ENCODE measurements at regions not wholly inside any gene's neighbourhood (a gene's known extent, or its start where the extent isn't known, plus 50 kb on each side); places are given as distances from the start of the nearest gene placed in this dataset.

- no peaks in the 10 kb centered on the region for H3K9me3 ChIP-seq (replicated peaks; ENCODE audit: low read length)
- no peak overlapping the region for H3K9ac ChIP-seq (ENCODE audit: low read depth, low read length)
- H3K4me3 ChIP-seq (ENCODE audit: low read length), result no peak overlapping the region
- H3K27me3 ChIP-seq (ENCODE audit: control insufficient read depth, insufficient read depth, low read length), result no peaks in the 10 kb centered on the region
- H3K4me2 ChIP-seq (ENCODE audit: low read length), result no peak overlapping the region
- H3K36me3 ChIP-seq (ENCODE audit: insufficient read depth, low read length), result no peaks in the 10 kb centered on the region
- H3K4me1 ChIP-seq (ENCODE audit: control insufficient read depth, insufficient read depth, low read length), result no peaks in the 10 kb centered on the region
Measured at GRCh38 chr2:48145845-48146452, 168.5 kb upstream of the FOXN2 start.

GRCh38 chr2:48146552-48146951 lies 167.9 kb upstream of the FOXN2 start:
- Histone ChIP-seq H3K9ac (ENCODE audit: low read depth, low read length) (no peak overlapping the region), H3K4me2 (ENCODE audit: low read length) (no peak overlapping the region)

GRCh38 chr2:48147719-48148118 lies 166.8 kb upstream of the FOXN2 start:
- no peaks in the 10 kb centered on the region for H3K4me1 ChIP-seq (ENCODE audit: control insufficient read depth, insufficient read depth, low read length)
- no peaks in the 10 kb centered on the region for H3K27me3 ChIP-seq (ENCODE audit: control insufficient read depth, insufficient read depth, low read length)

More at GRCh38 chr2:48146552-48146951, 167.9 kb upstream of the FOXN2 start:
- Histone ChIP-seq H3K4me1 (ENCODE audit: control insufficient read depth, insufficient read depth, low read length) (no peaks in the 10 kb centered on the region), H3K27me3 (ENCODE audit: control insufficient read depth, insufficient read depth, low read length) (no peaks in the 10 kb centered on the region), H3K36me3 (ENCODE audit: insufficient read depth, low read length) (no peaks in the 10 kb centered on the region), H3K9me3 (replicated peaks; ENCODE audit: low read length) (no peaks in the 10 kb centered on the region), H3K4me3 (ENCODE audit: low read length) (no peak overlapping the region)

GRCh38 chr2:48148841-48149430 lies 165.5 kb upstream of the FOXN2 start:
- H3K9me3 ChIP-seq (replicated peaks; ENCODE audit: low read length), result no peaks in the 10 kb centered on the region
- no peaks in the 10 kb centered on the region for H3K27me3 ChIP-seq (ENCODE audit: control insufficient read depth, insufficient read depth, low read length)
- no peaks in the 10 kb centered on the region for H3K36me3 ChIP-seq (ENCODE audit: insufficient read depth, low read length)
- H3K4me2 ChIP-seq (ENCODE audit: low read length), result no peak overlapping the region
- no peak overlapping the region for H3K9ac ChIP-seq (ENCODE audit: low read depth, low read length)
- H3K4me3 ChIP-seq (ENCODE audit: low read length), result no peak overlapping the region
- no peaks in the 10 kb centered on the region for H3K4me1 ChIP-seq (ENCODE audit: control insufficient read depth, insufficient read depth, low read length)

More at GRCh38 chr2:48147719-48148118, 166.8 kb upstream of the FOXN2 start:
- no peak overlapping the region for H3K4me3 ChIP-seq (ENCODE audit: low read length)
- H3K9ac ChIP-seq (ENCODE audit: low read depth, low read length), result no peak overlapping the region
- H3K4me2 ChIP-seq (ENCODE audit: low read length), result no peak overlapping the region
- no peaks in the 10 kb centered on the region for H3K36me3 ChIP-seq (ENCODE audit: insufficient read depth, low read length)
- H3K9me3 ChIP-seq (replicated peaks; ENCODE audit: low read length), result no peaks in the 10 kb centered on the region

GRCh38 chr2:48157150-48157549 lies 157.3 kb upstream of the FOXN2 start:
- Histone ChIP-seq H3K36me3 (ENCODE audit: insufficient read depth, low read length) (no peaks in the 10 kb centered on the region), H3K27me3 (ENCODE audit: control insufficient read depth, insufficient read depth, low read length) (no peaks in the 10 kb centered on the region), H3K4me1 (ENCODE audit: control insufficient read depth, insufficient read depth, low read length) (no peaks in the 10 kb centered on the region), H3K4me3 (ENCODE audit: low read length) (no peak overlapping the region), H3K4me2 (ENCODE audit: low read length) (no peak overlapping the region), H3K9ac (ENCODE audit: low read depth, low read length) (no peak overlapping the region), H3K9me3 (replicated peaks; ENCODE audit: low read length) (no peaks in the 10 kb centered on the region)

GRCh38 chr2:48161628-48162027 lies 152.9 kb upstream of the FOXN2 start:
- Histone ChIP-seq H3K27me3 (ENCODE audit: control insufficient read depth, insufficient read depth, low read length) (no peaks in the 10 kb centered on the region), H3K9me3 (replicated peaks; ENCODE audit: low read length) (no peaks in the 10 kb centered on the region), H3K4me1 (ENCODE audit: control insufficient read depth, insufficient read depth, low read length) (no peaks in the 10 kb centered on the region), H3K36me3 (ENCODE audit: insufficient read depth, low read length) (no peaks in the 10 kb centered on the region), H3K4me3 (ENCODE audit: low read length) (no peak overlapping the region), H3K4me2 (ENCODE audit: low read length) (no peak overlapping the region), H3K9ac (ENCODE audit: low read depth, low read length) (no peak overlapping the region)

- Histone ChIP-seq H3K27me3 (ENCODE audit: control insufficient read depth, insufficient read depth, low read length) (no peaks in the 10 kb centered on the region), H3K4me1 (ENCODE audit: control insufficient read depth, insufficient read depth, low read length) (no peaks in the 10 kb centered on the region), H3K9me3 (replicated peaks; ENCODE audit: low read length) (no peaks in the 10 kb centered on the region), H3K4me3 (ENCODE audit: low read length) (no peak overlapping the region), H3K9ac (ENCODE audit: low read depth, low read length) (no peak overlapping the region), H3K36me3 (ENCODE audit: insufficient read depth, low read length) (no peaks in the 10 kb centered on the region), H3K4me2 (ENCODE audit: low read length) (no peak overlapping the region)
Measured at GRCh38 chr2:48162742-48163141, 151.7 kb upstream of the FOXN2 start.

GRCh38 chr2:48165070-48165753 lies 149.3 kb upstream of the FOXN2 start:
- Histone ChIP-seq H3K9ac (ENCODE audit: low read depth, low read length) (no peak overlapping the region), H3K27me3 (ENCODE audit: control insufficient read depth, insufficient read depth, low read length) (no peaks in the 10 kb centered on the region), H3K9me3 (replicated peaks; ENCODE audit: low read length) (no peaks in the 10 kb centered on the region), H3K36me3 (ENCODE audit: insufficient read depth, low read length) (no peaks in the 10 kb centered on the region), H3K4me1 (ENCODE audit: control insufficient read depth, insufficient read depth, low read length) (no peaks in the 10 kb centered on the region), H3K4me2 (ENCODE audit: low read length) (no peak overlapping the region), H3K4me3 (ENCODE audit: low read length) (no peak overlapping the region)

- no peaks in the 10 kb centered on the region for H3K27me3 ChIP-seq (ENCODE audit: control insufficient read depth, insufficient read depth, low read length)
- H3K9ac ChIP-seq (ENCODE audit: low read depth, low read length), result no peak overlapping the region
- no peak overlapping the region for H3K4me3 ChIP-seq (ENCODE audit: low read length)
- no peaks in the 10 kb centered on the region for H3K9me3 ChIP-seq (replicated peaks; ENCODE audit: low read length)
- no peak overlapping the region for H3K4me2 ChIP-seq (ENCODE audit: low read length)
- H3K4me1 ChIP-seq (ENCODE audit: control insufficient read depth, insufficient read depth, low read length), result no peaks in the 10 kb centered on the region
- H3K36me3 ChIP-seq (ENCODE audit: insufficient read depth, low read length), result no peaks in the 10 kb centered on the region
Measured at GRCh38 chr2:48169141-48169592, 145.3 kb upstream of the FOXN2 start.

GRCh38 chr2:48170281-48170680 lies 144.2 kb upstream of the FOXN2 start:
- Histone ChIP-seq H3K4me3 (ENCODE audit: low read length) (no peak overlapping the region), H3K4me1 (ENCODE audit: control insufficient read depth, insufficient read depth, low read length) (peaks cover 5% of the 10 kb centered on the region), H3K9me3 (replicated peaks; ENCODE audit: low read length) (no peaks in the 10 kb centered on the region), H3K36me3 (ENCODE audit: insufficient read depth, low read length) (no peaks in the 10 kb centered on the region), H3K27me3 (ENCODE audit: control insufficient read depth, insufficient read depth, low read length) (no peaks in the 10 kb centered on the region), H3K4me2 (ENCODE audit: low read length) (no peak overlapping the region), H3K9ac (ENCODE audit: low read depth, low read length) (no peak overlapping the region)

- no peak overlapping the region for H3K4me3 ChIP-seq (ENCODE audit: low read length)
- peaks cover 8% of the 10 kb centered on the region for H3K4me1 ChIP-seq (ENCODE audit: control insufficient read depth, insufficient read depth, low read length)
- H3K4me2 ChIP-seq (ENCODE audit: low read length), result no peak overlapping the region
- H3K9ac ChIP-seq (ENCODE audit: low read depth, low read length), result no peak overlapping the region
- H3K27me3 ChIP-seq (ENCODE audit: control insufficient read depth, insufficient read depth, low read length), result no peaks in the 10 kb centered on the region
- H3K36me3 ChIP-seq (ENCODE audit: insufficient read depth, low read length), result no peaks in the 10 kb centered on the region
- no peaks in the 10 kb centered on the region for H3K9me3 ChIP-seq (replicated peaks; ENCODE audit: low read length)
Measured at GRCh38 chr2:48173141-48173540, 141.3 kb upstream of the FOXN2 start.

GRCh38 chr2:48174503-48174902 lies 140.0 kb upstream of the FOXN2 start:
- Histone ChIP-seq H3K4me1 (ENCODE audit: control insufficient read depth, insufficient read depth, low read length) (peaks cover 8% of the 10 kb centered on the region), H3K4me3 (ENCODE audit: low read length) (no peak overlapping the region), H3K27me3 (ENCODE audit: control insufficient read depth, insufficient read depth, low read length) (no peaks in the 10 kb centered on the region), H3K4me2 (ENCODE audit: low read length) (no peak overlapping the region), H3K36me3 (ENCODE audit: insufficient read depth, low read length) (no peaks in the 10 kb centered on the region), H3K9me3 (replicated peaks; ENCODE audit: low read length) (no peaks in the 10 kb centered on the region), H3K9ac (ENCODE audit: low read depth, low read length) (no peak overlapping the region)
